Ascending aorta (tissue), 2 donors: ENCODE measurements at regions not wholly inside any gene's neighbourhood (a gene's known extent, or its start where the extent isn't known, plus 50 kb on each side); places are given as distances from the start of the nearest gene placed in this dataset.
A peak's percentile ranks its signal among the peaks of the same experiment; 100 is the strongest.

Source experiments
- DNase-seq, 2 donors: peaks; one replicate each; pipeline ENCODE4 v3.0.0-alpha.2; 2019; ENCODE audit warnings: low spot score in 2 of 2
- H3K27ac ChIP-seq, 2 donors: fragments of 200-600 bp; sonication (generic); one replicate each; pipeline ENCODE4 v1.5.1; 2016 to 2017; ENCODE audit warnings: mild to moderate bottlenecking in 1 of 2
- H3K27me3 ChIP-seq: fragments of 200-600 bp; sonication (generic); one replicate; pipeline ENCODE4 v1.5.1; 2017
- H3K36me3 ChIP-seq, 2 donors: fragments of 200-600 bp; sonication (generic); one replicate each; pipeline ENCODE4 v1.5.1; 2016
- H3K4me1 ChIP-seq, 2 donors: fragments of 200-600 bp; sonication (generic); one replicate each; pipeline ENCODE4 v1.5.1; 2016 to 2017; ENCODE audit warnings: mild to moderate bottlenecking in 1 of 2
- H3K4me3 ChIP-seq, 2 donors: fragments of 200-600 bp; sonication (generic); one replicate each; pipeline ENCODE4 v1.5.1; 2016 to 2017; ENCODE audit warnings: mild to moderate bottlenecking in 1 of 2
- H3K9me3 ChIP-seq, 2 donors: fragments of 200-600 bp; sonication (generic); one replicate each; pipeline ENCODE4 v1.5.1; 2016
- CTCF ChIP-seq, 3 experiments: fragments of 200-600 bp in 2 of 3; fragments of 450-650 bp in 1 of 3; sonication (generic) in 2 of 3; IDR thresholded peaks; one replicate each; pipeline ENCODE4 v1.5.1; 2016 to 2019; ENCODE audit warnings: antibody characterized with exemption in 3 of 3, mild to moderate bottlenecking in 1 of 3, moderate library complexity in 1 of 3
- intact Hi-C: fragments of 100-400 bp; cut with DNase I; formaldehyde crosslinking; loops from one replicate; pipeline ENCODE4 v1.15.1; 2023

- Histone ChIP-seq H3K4me1 (no peaks in the 10 kb centered on the region), H3K36me3 (no peaks in the 10 kb centered on the region), H3K27ac (no peak overlapping the region), H3K9me3 (no peaks in the 10 kb centered on the region), H3K27me3 (no peaks in the 10 kb centered on the region), H3K4me3 (no peak overlapping the region)
- DNase-seq: peak in 1 of 2 donors; percentile 66
- TF ChIP-seq CTCF (IDR thresholded peaks at IDR 0.05): peak in 2 of 3 experiments; percentile 26 to 54
- intact Hi-C loops: loop anchor here (10.0 kb wide), 1 partner anchor 1118 kb away; no protein-coding TSS in a partner anchor
Observed at GRCh38 chr2:30072250-30072842, 74.5 kb upstream of the YPEL5 start.

GRCh38 chr2:30073523-30073922 is 73.3 kb upstream of the YPEL5 start:
- Histone ChIP-seq H3K27ac (no peak overlapping the region), H3K9me3 (no peaks in the 10 kb centered on the region), H3K4me3 (no peak overlapping the region), H3K4me1 (no peaks in the 10 kb centered on the region), H3K36me3 (no peaks in the 10 kb centered on the region), H3K27me3 (no peaks in the 10 kb centered on the region)
- DNase-seq: no peak
- TF ChIP-seq CTCF (IDR thresholded peaks at IDR 0.05): no peak
- intact Hi-C loops: loop anchor here (10.0 kb wide), 1 partner anchor 1119 kb away; no protein-coding TSS in a partner anchor

GRCh38 chr2:30074023-30074422 is 72.8 kb upstream of the YPEL5 start:
- intact Hi-C loops: loop anchor here (10.0 kb wide), 1 partner anchor 1119 kb away; no protein-coding TSS in a partner anchor

GRCh38 chr2:30078521-30078920 is 68.3 kb upstream of the YPEL5 start:
- TF ChIP-seq CTCF (IDR thresholded peaks at IDR 0.05): no peak
- no peak overlapping the region for H3K4me3 ChIP-seq
- H3K36me3 ChIP-seq: no peaks in the 10 kb centered on the region
- no peaks in the 10 kb centered on the region for H3K9me3 ChIP-seq
- H3K27ac ChIP-seq: no peak overlapping the region
- intact Hi-C loops: loop anchor here (10.0 kb wide), 1 partner anchor 1124 kb away; no protein-coding TSS in a partner anchor
- no peak for DNase-seq
- H3K27me3 ChIP-seq: no peaks in the 10 kb centered on the region
- no peaks in the 10 kb centered on the region for H3K4me1 ChIP-seq

More at GRCh38 chr2:30074023-30074422, 72.8 kb upstream of the YPEL5 start:
- Histone ChIP-seq H3K9me3 (no peaks in the 10 kb centered on the region), H3K36me3 (no peaks in the 10 kb centered on the region), H3K4me1 (no peaks in the 10 kb centered on the region), H3K27ac (no peak overlapping the region), H3K4me3 (no peak overlapping the region), H3K27me3 (no peaks in the 10 kb centered on the region)
- DNase-seq: no peak
- no peak for TF ChIP-seq CTCF (IDR thresholded peaks at IDR 0.05)

GRCh38 chr2:30084915-30085314 is 61.9 kb upstream of the YPEL5 start:
- Histone ChIP-seq H3K4me1 (no peaks in the 10 kb centered on the region), H3K36me3 (no peaks in the 10 kb centered on the region), H3K27me3 (no peaks in the 10 kb centered on the region), H3K9me3 (no peaks in the 10 kb centered on the region), H3K4me3 (no peak overlapping the region), H3K27ac (no peak overlapping the region)
- DNase-seq: no peak
- intact Hi-C loops: no loop called here
- TF ChIP-seq CTCF (IDR thresholded peaks at IDR 0.05): no peak
